Breast epithelium (tissue), 4 donors: ENCODE measurements at regions not wholly inside any gene's neighbourhood (a gene's known extent, or its start where the extent isn't known, plus 50 kb on each side); places are given as distances from the start of the nearest gene placed in this dataset.

Experiments used
- DNase-seq, 2 donors: peaks; one replicate each; pipeline ENCODE4 v3.0.0-alpha.2; 2019; ENCODE audit warnings: low spot score in 2 of 2
- H3K27ac ChIP-seq, 2 donors: fragments of 200-600 bp; sonication (generic) in 1 of 2; one replicate each; pipeline ENCODE4 v1.5.1; 2016 to 2019; ENCODE audit warnings: mild to moderate bottlenecking in 1 of 2
- H3K27me3 ChIP-seq, 2 donors: fragments of 200-600 bp; sonication (generic) in 1 of 2; one replicate each; pipeline versions ENCODE4 v1.5.1 to v1.6.0; 2017 to 2019; ENCODE audit warnings: control low read depth in 1 of 2, mild to moderate bottlenecking in 1 of 2
- H3K36me3 ChIP-seq: fragments of 200-600 bp; one replicate; pipeline ENCODE4 v1.5.1; 2019
- H3K4me1 ChIP-seq, 2 donors: fragments of 200-600 bp; sonication (generic); one replicate each; pipeline ENCODE4 v1.5.1; 2016 to 2019; ENCODE audit warnings: control low read depth in 1 of 2
- H3K4me3 ChIP-seq, 3 donors: fragments of 200-600 bp; sonication (generic); 1 replicate in 2 of 3; 2 replicates in 1 of 3; pipeline ENCODE4 v1.5.1; 2016 to 2019; ENCODE audit warnings: mild to moderate bottlenecking in 3 of 3, moderate library complexity in 2 of 3
- H3K9me3 ChIP-seq, 2 donors: fragments of 200-600 bp; sonication (generic) in 1 of 2; one replicate each; pipeline ENCODE4 v1.5.1; 2016 to 2019; ENCODE audit warnings: control low read depth in 1 of 2
- POLR2A ChIP-seq: fragments of 450-650 bp; IDR thresholded peaks from one replicate; pipeline ENCODE4 v1.6.1; 2016; ENCODE audit warnings: antibody characterized with exemption, mild to moderate bottlenecking, moderate library complexity
- POLR2AphosphoS5 ChIP-seq, 3 donors: sonication (generic); formaldehyde crosslinking; IDR thresholded peaks; one replicate each; pipeline ENCODE4 v1.6.1; 2017; ENCODE audit warnings: antibody characterized with exemption in 3 of 3
- intact Hi-C: fragments of 100-400 bp; cut with DNase I; formaldehyde crosslinking; loops from one replicate; pipeline ENCODE4 v1.15.1; 2023; ENCODE audit warnings: low total_unique reads
- TF ChIP-seq, protein P1 (sequence below), 3 donors: fragments of 450-650 bp; IDR thresholded peaks; one replicate each; pipeline ENCODE4 v1.5.1; 2016 to 2017; ENCODE audit warnings: antibody characterized with exemption in 3 of 3, mild to moderate bottlenecking in 3 of 3, moderate library complexity in 3 of 3

DNA sequence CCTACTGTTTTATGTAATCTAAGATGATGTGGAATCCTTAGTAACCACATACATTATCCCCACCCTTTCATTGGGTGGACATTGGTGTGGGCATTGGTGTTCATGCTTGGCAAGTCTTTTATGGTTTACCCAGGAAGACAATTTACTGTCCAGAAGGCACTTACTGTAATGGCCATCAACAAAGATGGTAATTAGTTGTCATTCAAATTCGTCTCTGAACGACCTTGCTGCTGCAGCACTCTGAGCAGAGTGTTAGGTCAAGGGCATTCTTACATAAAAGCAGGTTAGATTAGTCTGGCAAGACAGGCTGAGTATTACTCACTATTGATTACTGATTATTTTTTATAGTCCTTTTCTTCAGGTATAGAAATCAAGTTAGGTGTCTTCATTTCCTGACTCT lies 447.9 kb downstream of the XIRP2 start:
- intact Hi-C loops = no loop called here
- Histone ChIP-seq H3K36me3 (no peaks in the 10 kb centered on the region), H3K27me3 (no peaks in the 10 kb centered on the region), H3K9me3 (no peaks in the 10 kb centered on the region), H3K4me3 (no peak overlapping the region), H3K4me1 (no peaks in the 10 kb centered on the region), H3K27ac (no peak overlapping the region)
- no peak for DNase-seq
- TF ChIP-seq, protein P1, sequence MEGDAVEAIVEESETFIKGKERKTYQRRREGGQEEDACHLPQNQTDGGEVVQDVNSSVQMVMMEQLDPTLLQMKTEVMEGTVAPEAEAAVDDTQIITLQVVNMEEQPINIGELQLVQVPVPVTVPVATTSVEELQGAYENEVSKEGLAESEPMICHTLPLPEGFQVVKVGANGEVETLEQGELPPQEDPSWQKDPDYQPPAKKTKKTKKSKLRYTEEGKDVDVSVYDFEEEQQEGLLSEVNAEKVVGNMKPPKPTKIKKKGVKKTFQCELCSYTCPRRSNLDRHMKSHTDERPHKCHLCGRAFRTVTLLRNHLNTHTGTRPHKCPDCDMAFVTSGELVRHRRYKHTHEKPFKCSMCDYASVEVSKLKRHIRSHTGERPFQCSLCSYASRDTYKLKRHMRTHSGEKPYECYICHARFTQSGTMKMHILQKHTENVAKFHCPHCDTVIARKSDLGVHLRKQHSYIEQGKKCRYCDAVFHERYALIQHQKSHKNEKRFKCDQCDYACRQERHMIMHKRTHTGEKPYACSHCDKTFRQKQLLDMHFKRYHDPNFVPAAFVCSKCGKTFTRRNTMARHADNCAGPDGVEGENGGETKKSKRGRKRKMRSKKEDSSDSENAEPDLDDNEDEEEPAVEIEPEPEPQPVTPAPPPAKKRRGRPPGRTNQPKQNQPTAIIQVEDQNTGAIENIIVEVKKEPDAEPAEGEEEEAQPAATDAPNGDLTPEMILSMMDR (IDR thresholded peaks at IDR 0.05) = no peak
- TF ChIP-seq POLR2AphosphoS5 (IDR thresholded peaks at IDR 0.05) (no peak), POLR2A (no peak)

- intact Hi-C loops = no loop called here
- H3K4me1 ChIP-seq = no peaks in the 10 kb centered on the region
- H3K9me3 ChIP-seq = no peaks in the 10 kb centered on the region
- no peaks in the 10 kb centered on the region for H3K36me3 ChIP-seq
- no peak for DNase-seq
- H3K27ac ChIP-seq = no peak overlapping the region
- no peak overlapping the region for H3K4me3 ChIP-seq
- no peaks in the 10 kb centered on the region for H3K27me3 ChIP-seq
- TF ChIP-seq, protein P1 (IDR thresholded peaks at IDR 0.05) = no peak
- TF ChIP-seq POLR2AphosphoS5 (IDR thresholded peaks at IDR 0.05) = no peak
Measured at GRCh38 chr2:167335541-167335992, 447.3 kb downstream of the XIRP2 start.

DNA sequence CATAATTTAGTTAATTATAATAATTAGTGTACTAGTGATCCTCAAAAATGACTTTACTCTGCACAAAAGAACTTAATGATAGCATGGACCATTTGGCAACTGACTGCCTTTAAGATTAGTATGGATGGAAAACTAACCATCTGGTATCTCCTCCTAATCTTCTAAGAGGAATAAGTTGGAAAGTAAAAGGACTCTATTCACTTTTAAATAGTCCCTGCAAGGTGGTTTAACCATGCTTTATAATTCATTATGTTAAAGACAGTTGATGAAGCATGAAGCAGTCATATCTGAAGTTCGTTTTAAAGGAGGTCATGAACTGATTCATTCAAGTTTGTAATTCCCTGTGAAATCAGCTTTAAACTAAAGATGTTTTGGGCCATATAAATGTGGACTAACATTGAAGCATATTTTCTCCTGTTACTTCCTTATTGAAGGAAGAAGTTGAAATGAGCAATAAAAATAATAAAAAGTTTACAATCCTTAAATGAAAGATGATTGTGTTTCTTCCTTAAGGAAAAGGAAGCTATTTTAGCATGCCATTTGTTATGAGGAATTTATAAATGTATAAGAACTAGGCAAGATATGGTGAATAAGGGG lies 446.0 kb downstream of the XIRP2 start:
- Histone ChIP-seq H3K9me3 (no peaks in the 10 kb centered on the region), H3K27me3 (no peaks in the 10 kb centered on the region), H3K4me1 (no peaks in the 10 kb centered on the region), H3K36me3 (no peaks in the 10 kb centered on the region), H3K4me3 (no peak overlapping the region), H3K27ac (no peak overlapping the region)
- TF ChIP-seq POLR2A (no peak), POLR2AphosphoS5 (IDR thresholded peaks at IDR 0.05) (no peak)
- TF ChIP-seq, protein P1 (IDR thresholded peaks at IDR 0.05) = no peak
- intact Hi-C loops = no loop called here
- DNase-seq = no peak

DNA sequence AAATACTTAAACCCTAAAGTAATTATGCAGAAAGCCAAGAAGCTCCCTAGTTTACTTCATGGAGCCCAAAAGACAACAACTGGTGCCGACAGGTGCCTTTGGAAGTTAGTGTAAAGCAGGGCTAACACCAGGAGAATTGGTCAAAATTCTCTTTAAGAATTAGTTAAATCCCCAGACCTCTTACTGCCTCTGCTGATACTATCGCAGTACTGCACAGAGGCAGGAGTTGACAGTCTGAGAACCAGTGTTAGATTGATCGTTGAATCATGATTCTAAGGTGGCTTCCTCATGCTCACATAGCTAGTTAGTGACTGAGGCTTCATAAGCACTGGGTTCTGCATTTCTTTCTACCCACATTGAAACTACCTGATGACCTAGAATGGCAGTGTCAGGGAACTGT lies 445.0 kb downstream of the XIRP2 start:
- intact Hi-C loops = no loop called here
- TF ChIP-seq POLR2AphosphoS5 (IDR thresholded peaks at IDR 0.05) (no peak), POLR2A (no peak)
- TF ChIP-seq, protein P1 (IDR thresholded peaks at IDR 0.05) = no peak
- Histone ChIP-seq H3K4me3 (no peak overlapping the region), H3K4me1 (no peaks in the 10 kb centered on the region), H3K36me3 (no peaks in the 10 kb centered on the region), H3K27ac (no peak overlapping the region), H3K9me3 (no peaks in the 10 kb centered on the region), H3K27me3 (no peaks in the 10 kb centered on the region)
- DNase-seq = no peak

- intact Hi-C loops = no loop called here
- no peak for TF ChIP-seq POLR2AphosphoS5 (IDR thresholded peaks at IDR 0.05)
- TF ChIP-seq, protein P1 (IDR thresholded peaks at IDR 0.05) = no peak
- TF ChIP-seq POLR2A = no peak
- no peak for DNase-seq
Measured at GRCh38 chr2:167332358-167332757, 444.1 kb downstream of the XIRP2 start.

More at GRCh38 chr2:167332358-167332757, 444.1 kb downstream of the XIRP2 start:
- Histone ChIP-seq H3K36me3 (no peaks in the 10 kb centered on the region), H3K4me1 (no peaks in the 10 kb centered on the region), H3K9me3 (no peaks in the 10 kb centered on the region), H3K4me3 (no peak overlapping the region), H3K27ac (no peak overlapping the region), H3K27me3 (no peaks in the 10 kb centered on the region)
